ENCODE measurements at regions not wholly inside any gene's neighbourhood (a gene's known extent, or its start where the extent isn't known, plus 50 kb on each side); places are given as distances from the start of the nearest gene placed in this dataset.
"Not testable (repeated sequence)": the region's sequence is repeated elsewhere in the genome, so short reads cannot be mapped to it uniquely, and the experiment has no call there.

- intact Hi-C loops (cut with DNase I), result no loop called here
- no peak for ATAC-seq
- DNase-seq, result no peak
These were observed 198.4 kb upstream of the TACR3 start for GRCh38 chr4:103918214-103918613.

- intact Hi-C loops (cut with DNase I), result no loop called here
- ATAC-seq (no peak), DNase-seq (no peak)
These were observed 195.6 kb upstream of the TACR3 start for GRCh38 chr4:103915224-103915869.

- intact Hi-C loops (cut with DNase I), result no loop called here
- ATAC-seq (no peak), DNase-seq (no peak)
These were observed 187.6 kb upstream of the TACR3 start for GRCh38 chr4:103907414-103907813.

GRCh38 chr4:103904123-103904522 lies 184.3 kb upstream of the TACR3 start:
- intact Hi-C loops (cut with DNase I), result no loop called here
- no peak for ATAC-seq
- no peak for DNase-seq

GRCh38 chr4:103902730-103903129 lies 182.9 kb upstream of the TACR3 start:
- intact Hi-C loops (cut with DNase I), result no loop called here
- no peak for DNase-seq
- ATAC-seq, result no peak

GRCh38 chr4:103895876-103896465 lies 176.2 kb upstream of the TACR3 start:
- intact Hi-C loops (cut with DNase I), result no loop called here
- no peak for ATAC-seq
- DNase-seq, result no peak

- intact Hi-C loops (cut with DNase I), result no loop called here
- DNase-seq, result no peak
- ATAC-seq, result no peak
These were observed 172.8 kb upstream of the TACR3 start for GRCh38 chr4:103892586-103892985.

GRCh38 chr4:103887191-103887590 lies 167.4 kb upstream of the TACR3 start:
- DNase-seq (no peak), ATAC-seq (no peak)
- intact Hi-C loops (cut with DNase I), result no loop called here

- no peak for DNase-seq
- intact Hi-C loops (cut with DNase I), result no loop called here
- no peak for ATAC-seq
These were observed 165.4 kb upstream of the TACR3 start for GRCh38 chr4:103885152-103885551.

- DNase-seq, result no peak
- intact Hi-C loops (cut with DNase I), result no loop called here
- ATAC-seq, result no peak
These were observed 147.5 kb upstream of the TACR3 start for GRCh38 chr4:103867311-103867710.

GRCh38 chr4:103853627-103854026 lies 133.8 kb upstream of the TACR3 start:
- ATAC-seq, result no peak
- no peak for DNase-seq
- intact Hi-C loops (cut with DNase I), result no loop called here

- ATAC-seq, result no peak
- DNase-seq, result no peak
- intact Hi-C loops (cut with DNase I), result no loop called here
These were observed 133.4 kb upstream of the TACR3 start for GRCh38 chr4:103853146-103853545.

GRCh38 chr4:103845075-103845474 lies 125.3 kb upstream of the TACR3 start:
- no peak for ATAC-seq
- intact Hi-C loops (cut with DNase I), result no loop called here

GRCh38 chr4:103842637-103843239 lies 123.0 kb upstream of the TACR3 start:
- ATAC-seq (no peak), DNase-seq (no peak)
- intact Hi-C loops (cut with DNase I), result no loop called here

More at GRCh38 chr4:103845075-103845474, 125.3 kb upstream of the TACR3 start:
- no peak for DNase-seq

- ATAC-seq (no peak), DNase-seq (no peak)
- intact Hi-C loops (cut with DNase I), result no loop called here
These were observed 122.3 kb upstream of the TACR3 start for GRCh38 chr4:103842076-103842475.

GRCh38 chr4:103810308-103810707 lies 90.5 kb upstream of the TACR3 start:
- DNase-seq; ATAC-seq; intact Hi-C loops (cut with DNase I): not testable (repeated sequence)

- ATAC-seq, result no peak
- intact Hi-C loops (cut with DNase I), result no loop called here
- no peak for DNase-seq
These were observed 83.0 kb upstream of the TACR3 start for GRCh38 chr4:103802766-103803165.

GRCh38 chr4:103787057-103787456 lies 67.3 kb upstream of the TACR3 start:
- intact Hi-C loops (cut with DNase I), result no loop called here
- no peak for DNase-seq
- no peak for ATAC-seq

GRCh38 chr4:103786593-103786992 lies 66.8 kb upstream of the TACR3 start:
- intact Hi-C loops (cut with DNase I), result no loop called here
- ATAC-seq (no peak), DNase-seq (no peak)

- intact Hi-C loops (cut with DNase I), result no loop called here
- DNase-seq (no peak), ATAC-seq (no peak)
These were observed 66.2 kb upstream of the TACR3 start for GRCh38 chr4:103786014-103786413.

- intact Hi-C loops (cut with DNase I), result no loop called here
- DNase-seq (no peak), ATAC-seq (no peak)
These were observed 58.4 kb upstream of the TACR3 start for GRCh38 chr4:103778221-103778620.
